Left lung (tissue), 4 donors: ENCODE measurements at regions not wholly inside any gene's neighbourhood (a gene's known extent, or its start where the extent isn't known, plus 50 kb on each side); places are given as distances from the start of the nearest gene placed in this dataset.
"Not testable (repeated sequence)": the region's sequence is repeated elsewhere in the genome, so short reads cannot be mapped to it uniquely, and the experiment has no call there.

Experiments
- ATAC-seq: fragments of 200-7000 bp; cut with Tn5 transposase; one replicate; pipeline ENCODE4 v1.9.1; 2020; ENCODE audit warnings: moderate library complexity
- DNase-seq, 4 donors: peaks; one replicate each; pipeline ENCODE4 v3.0.0-alpha.2; 2013 to 2020
- H3K27ac ChIP-seq, 2 donors: fragments of 200-600 bp; sonication (generic) in 1 of 2; one replicate each; pipeline versions ENCODE4 v1.5.0 to v1.8.0; 2020 to 2021
- H3K27me3 ChIP-seq, 2 donors: fragments of 200-600 bp; sonication (generic) in 1 of 2; one replicate each; pipeline versions ENCODE4 v1.5.0 to v1.8.0; 2020 to 2021
- H3K36me3 ChIP-seq, 2 donors: fragments of 200-600 bp; sonication (generic) in 1 of 2; one replicate each; pipeline versions ENCODE4 v1.5.0 to v1.8.0; 2020 to 2021
- H3K4me1 ChIP-seq, 2 donors: fragments of 200-600 bp; one replicate each; pipeline ENCODE4 v1.8.0; 2021
- H3K4me3 ChIP-seq, 2 donors: fragments of 200-600 bp; sonication (generic) in 1 of 2; one replicate each; pipeline versions ENCODE4 v1.5.0 to v1.8.0; 2020 to 2021; ENCODE audit warnings: mild to moderate bottlenecking in 1 of 2
- H3K9me3 ChIP-seq, 2 donors: fragments of 200-600 bp; sonication (generic) in 1 of 2; one replicate each; pipeline versions ENCODE4 v1.5.0 to v1.8.0; 2020 to 2021
- intact Hi-C, 2 donors: fragments of 100-400 bp; cut with DNase I; formaldehyde crosslinking; loops; one replicate each; pipeline versions ENCODE4 v1.11.2 to v1.14.2; 2022
- TF ChIP-seq, protein P1 (sequence below), 2 donors: fragments of 200-600 bp; sonication (generic) in 1 of 2; IDR thresholded peaks; one replicate each; pipeline versions ENCODE4 v1.5.0 to v1.8.0; 2021; ENCODE audit warnings: antibody characterized with exemption in 2 of 2
- donor health status: DM: no; HTN: yes; CAD: no.
- donor health status: DM: no; HTN: no; CAD: no.

GRCh38 chr5:123976379-123977033, 464.5 kb downstream of the CSNK1G3 start:
- TF ChIP-seq, protein P1, sequence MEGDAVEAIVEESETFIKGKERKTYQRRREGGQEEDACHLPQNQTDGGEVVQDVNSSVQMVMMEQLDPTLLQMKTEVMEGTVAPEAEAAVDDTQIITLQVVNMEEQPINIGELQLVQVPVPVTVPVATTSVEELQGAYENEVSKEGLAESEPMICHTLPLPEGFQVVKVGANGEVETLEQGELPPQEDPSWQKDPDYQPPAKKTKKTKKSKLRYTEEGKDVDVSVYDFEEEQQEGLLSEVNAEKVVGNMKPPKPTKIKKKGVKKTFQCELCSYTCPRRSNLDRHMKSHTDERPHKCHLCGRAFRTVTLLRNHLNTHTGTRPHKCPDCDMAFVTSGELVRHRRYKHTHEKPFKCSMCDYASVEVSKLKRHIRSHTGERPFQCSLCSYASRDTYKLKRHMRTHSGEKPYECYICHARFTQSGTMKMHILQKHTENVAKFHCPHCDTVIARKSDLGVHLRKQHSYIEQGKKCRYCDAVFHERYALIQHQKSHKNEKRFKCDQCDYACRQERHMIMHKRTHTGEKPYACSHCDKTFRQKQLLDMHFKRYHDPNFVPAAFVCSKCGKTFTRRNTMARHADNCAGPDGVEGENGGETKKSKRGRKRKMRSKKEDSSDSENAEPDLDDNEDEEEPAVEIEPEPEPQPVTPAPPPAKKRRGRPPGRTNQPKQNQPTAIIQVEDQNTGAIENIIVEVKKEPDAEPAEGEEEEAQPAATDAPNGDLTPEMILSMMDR (IDR thresholded peaks at IDR 0.05) = no peak
- Histone ChIP-seq H3K36me3 (no peaks in the 10 kb centered on the region), H3K4me1 (no peaks in the 10 kb centered on the region), H3K9me3 (peaks cover 0 to 6% of the 10 kb centered on the region in 2 donors), H3K27me3 (no peaks in the 10 kb centered on the region), H3K4me3 (no peak overlapping the region), H3K27ac (no peak overlapping the region)
- intact Hi-C loops = no loop called here
- ATAC-seq (no peak), DNase-seq (no peak)

DNA sequence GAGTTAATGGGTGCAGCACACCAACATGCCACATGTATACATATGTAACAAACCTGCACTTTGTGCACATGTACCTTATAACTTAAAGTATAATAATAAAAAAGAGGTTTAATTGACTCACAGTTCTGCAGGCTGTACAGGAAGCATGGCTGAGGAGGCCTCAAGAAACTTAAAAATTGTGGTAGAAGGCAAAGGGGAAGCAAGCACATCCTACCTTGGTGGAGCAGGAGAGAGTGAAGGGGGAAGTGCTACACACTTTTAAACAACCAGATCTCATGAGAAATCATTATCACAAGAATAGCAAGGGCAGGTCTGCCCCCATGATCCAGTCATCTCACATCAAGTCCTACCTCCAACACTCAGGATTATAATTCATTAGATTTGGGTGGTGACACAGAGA, 463.5 kb downstream of the CSNK1G3 start:
- ATAC-seq, H3K4me3 ChIP-seq, intact Hi-C loops, H3K9me3 ChIP-seq, H3K4me1 ChIP-seq, H3K27ac ChIP-seq, H3K27me3 ChIP-seq, DNase-seq, H3K36me3 ChIP-seq: not testable (repeated sequence)

DNA sequence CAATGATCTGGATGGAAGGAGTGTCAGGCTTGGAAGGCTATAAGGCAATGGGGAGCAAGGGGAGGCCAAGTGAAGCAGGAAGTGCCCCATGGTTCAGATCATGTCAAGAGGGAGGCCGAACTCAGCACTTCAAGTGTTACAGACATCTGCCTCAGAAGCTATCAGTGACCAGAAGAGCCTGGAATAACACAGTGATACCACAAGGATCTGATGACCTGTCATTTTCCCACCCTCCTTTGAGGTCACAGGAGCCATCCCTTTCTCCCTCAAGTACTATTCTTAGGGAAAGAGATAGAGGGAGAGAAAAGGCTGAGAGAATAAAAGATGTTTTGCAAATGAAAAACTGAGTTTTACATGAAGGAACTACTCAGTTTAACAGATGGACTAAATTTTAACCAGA, 454.8 kb downstream of the CSNK1G3 start:
- no peak overlapping the region for H3K27ac ChIP-seq
- H3K4me1 ChIP-seq = no peaks in the 10 kb centered on the region
- no peaks in the 10 kb centered on the region for H3K36me3 ChIP-seq
- intact Hi-C loops = no loop called here
- DNase-seq (no peak), ATAC-seq (no peak)
- peaks cover 0 to 2% of the 10 kb centered on the region in 2 donors for H3K9me3 ChIP-seq
- H3K4me3 ChIP-seq = no peak overlapping the region
- TF ChIP-seq, protein P1 (IDR thresholded peaks at IDR 0.05) = no peak
- H3K27me3 ChIP-seq = no peaks in the 10 kb centered on the region

DNA sequence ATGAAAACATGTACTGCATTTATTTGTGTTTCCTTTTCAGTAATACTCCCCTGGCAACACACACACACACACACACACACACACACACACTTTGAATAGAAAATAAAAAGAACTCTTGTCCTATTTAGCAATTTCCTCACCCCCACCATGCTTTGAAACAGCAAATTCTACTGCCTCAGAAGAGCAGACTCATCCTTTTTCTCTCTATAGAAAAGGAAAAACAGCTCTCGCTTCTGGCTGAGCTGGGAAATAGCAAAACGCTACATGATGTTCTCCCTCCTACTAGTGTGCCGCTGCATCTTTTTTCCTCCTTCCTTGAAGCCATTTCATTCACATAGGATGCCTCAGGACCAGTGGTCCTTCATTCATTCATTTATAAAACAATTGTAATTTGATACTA, 453.6 kb downstream of the CSNK1G3 start:
- H3K4me1 ChIP-seq = no peaks in the 10 kb centered on the region
- intact Hi-C loops = no loop called here
- TF ChIP-seq, protein P1 (IDR thresholded peaks at IDR 0.05) = no peak
- H3K27me3 ChIP-seq = no peaks in the 10 kb centered on the region
- peaks cover 0 to 2% of the 10 kb centered on the region in 2 donors for H3K9me3 ChIP-seq
- DNase-seq (peak in 1 of 4 donors; percentile 2), ATAC-seq (no peak)
- no peaks in the 10 kb centered on the region for H3K36me3 ChIP-seq
- no peak overlapping the region for H3K27ac ChIP-seq
- H3K4me3 ChIP-seq = no peak overlapping the region

DNA sequence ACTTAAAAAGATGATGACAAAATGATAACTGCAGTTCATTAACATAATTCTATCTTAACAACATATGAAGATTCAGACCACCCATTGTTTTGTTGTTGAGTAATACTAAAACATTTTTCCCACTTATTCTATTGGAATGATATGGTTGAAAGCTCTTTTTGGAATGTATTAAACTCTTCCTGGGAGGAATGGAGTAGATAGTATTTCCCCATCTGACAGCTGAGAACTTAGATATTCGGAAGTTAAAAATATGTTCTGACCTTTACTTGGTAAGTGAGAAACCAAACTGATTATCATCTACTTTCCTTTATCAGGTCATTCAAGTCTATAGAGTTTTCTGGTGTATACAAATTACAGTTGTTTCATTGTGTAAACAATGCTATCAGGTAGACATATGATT, 452.9 kb downstream of the CSNK1G3 start:
- Histone ChIP-seq H3K36me3 (no peaks in the 10 kb centered on the region), H3K27me3 (no peaks in the 10 kb centered on the region), H3K27ac (no peak overlapping the region), H3K9me3 (peaks cover 0 to 2% of the 10 kb centered on the region in 2 donors), H3K4me3 (no peak overlapping the region), H3K4me1 (no peaks in the 10 kb centered on the region)
- no peak for ATAC-seq
- DNase-seq = no peak
- TF ChIP-seq, protein P1 (IDR thresholded peaks at IDR 0.05) = no peak
- intact Hi-C loops = no loop called here

DNA sequence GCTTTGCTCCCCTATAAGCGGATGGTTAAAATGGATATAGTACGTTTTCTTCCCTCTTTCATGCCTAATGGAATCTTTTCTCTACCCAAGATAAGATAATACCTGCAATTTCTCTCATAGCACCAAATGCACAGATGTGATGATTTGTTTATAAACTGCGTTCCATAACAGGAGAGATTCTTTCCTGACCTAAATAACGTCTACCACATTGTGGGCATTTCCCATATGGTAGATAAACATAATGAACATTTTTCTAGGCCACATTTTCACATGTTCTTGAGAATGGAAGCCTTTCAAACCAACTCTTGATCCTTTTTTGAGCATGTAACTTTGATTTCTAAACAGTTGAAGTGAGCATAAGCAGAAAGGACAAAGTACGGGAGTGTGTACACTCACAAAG, 448.5 kb downstream of the CSNK1G3 start:
- no peaks in the 10 kb centered on the region for H3K27me3 ChIP-seq
- H3K4me1 ChIP-seq = no peaks in the 10 kb centered on the region
- no peak overlapping the region for H3K27ac ChIP-seq
- intact Hi-C loops = no loop called here
- no peak for ATAC-seq
- H3K9me3 ChIP-seq = no peaks in the 10 kb centered on the region
- no peaks in the 10 kb centered on the region for H3K36me3 ChIP-seq
- DNase-seq = no peak
- TF ChIP-seq, protein P1 (IDR thresholded peaks at IDR 0.05) = no peak
- no peak overlapping the region for H3K4me3 ChIP-seq
